ENCODE measurements at regions not wholly inside any gene's neighbourhood (a gene's known extent, or its start where the extent isn't known, plus 50 kb on each side); places are given as distances from the start of the nearest gene placed in this dataset.

DNA sequence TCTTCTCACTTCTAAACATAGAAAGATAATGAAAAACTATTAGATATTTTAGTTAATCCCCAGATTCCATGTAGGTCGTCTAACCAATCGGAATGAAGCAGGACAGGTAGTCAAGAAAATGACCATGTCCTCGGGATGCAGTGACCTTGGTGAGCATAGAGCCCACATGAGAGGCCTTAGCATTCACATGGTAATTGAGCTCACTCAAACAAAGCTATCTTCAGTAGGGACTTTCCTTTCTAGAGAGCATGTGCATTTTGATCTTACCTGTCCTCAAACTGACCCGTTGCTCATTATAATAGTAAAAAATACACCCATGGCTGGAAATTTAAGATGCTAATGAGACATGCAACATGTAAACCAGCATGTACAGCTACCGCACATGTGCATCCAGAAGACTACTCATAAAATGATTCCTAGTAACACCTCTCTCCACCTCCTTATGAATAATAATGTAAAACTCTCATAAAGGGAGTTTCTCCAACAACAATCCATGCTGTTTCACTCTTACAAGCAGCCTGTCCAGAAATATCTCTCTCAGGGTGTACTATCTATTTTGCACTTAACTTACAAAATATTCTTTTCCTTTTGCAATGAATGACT is 274.0 kb upstream of the CDH9 start:
- no peak for TF ChIP-seq CTCF (IDR thresholded peaks at IDR 0.05)
- TF ChIP-seq EZH2phosphoT487 (IDR thresholded peaks at IDR 0.05), result no peak
- TF ChIP-seq EZH2 (IDR thresholded peaks at IDR 0.05), result no peak
